Urothelium cell line (cell line): ENCODE measurements at regions not wholly inside any gene's neighbourhood (a gene's known extent, or its start where the extent isn't known, plus 50 kb on each side); places are given as distances from the start of the nearest gene placed in this dataset.

Source experiments
- DNase-seq: peaks from one replicate; pipeline ENCODE4 v3.0.0; 2011; ENCODE audit warnings: low spot score, mixed read lengths
- FAIRE-seq: peaks from 2 replicates; lab custom pipeline; 2011; peaks lifted over from hg19 to GRCh38; lab: Jason Lieb, UNC

DNA sequence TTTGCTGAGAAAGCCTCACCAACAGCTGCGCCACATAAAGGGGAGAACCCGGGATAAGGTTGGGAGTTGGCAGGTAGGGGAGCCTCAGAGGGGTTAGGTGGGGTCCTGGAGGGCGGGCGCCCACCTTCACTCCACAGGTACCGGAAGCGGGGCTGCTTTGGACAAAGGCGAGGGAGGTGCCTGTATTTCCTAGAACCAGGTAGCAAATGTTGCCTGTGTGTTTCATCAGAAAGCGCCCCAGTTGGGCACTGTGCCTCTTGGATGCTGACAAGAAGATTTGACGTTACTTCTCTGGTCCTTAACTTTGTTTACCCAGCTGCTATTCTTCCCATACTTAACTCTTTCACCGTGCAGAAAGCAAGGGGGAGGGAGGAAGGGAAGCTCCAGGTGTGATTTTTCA lies 278.9 kb downstream of the ZNF536 start:
- FAIRE-seq = no peak
- DNase-seq = no peak

- DNase-seq = peak; percentile 51
Measured at GRCh38 chr19:30649934-30650614, 277.9 kb downstream of the ZNF536 start.

DNA sequence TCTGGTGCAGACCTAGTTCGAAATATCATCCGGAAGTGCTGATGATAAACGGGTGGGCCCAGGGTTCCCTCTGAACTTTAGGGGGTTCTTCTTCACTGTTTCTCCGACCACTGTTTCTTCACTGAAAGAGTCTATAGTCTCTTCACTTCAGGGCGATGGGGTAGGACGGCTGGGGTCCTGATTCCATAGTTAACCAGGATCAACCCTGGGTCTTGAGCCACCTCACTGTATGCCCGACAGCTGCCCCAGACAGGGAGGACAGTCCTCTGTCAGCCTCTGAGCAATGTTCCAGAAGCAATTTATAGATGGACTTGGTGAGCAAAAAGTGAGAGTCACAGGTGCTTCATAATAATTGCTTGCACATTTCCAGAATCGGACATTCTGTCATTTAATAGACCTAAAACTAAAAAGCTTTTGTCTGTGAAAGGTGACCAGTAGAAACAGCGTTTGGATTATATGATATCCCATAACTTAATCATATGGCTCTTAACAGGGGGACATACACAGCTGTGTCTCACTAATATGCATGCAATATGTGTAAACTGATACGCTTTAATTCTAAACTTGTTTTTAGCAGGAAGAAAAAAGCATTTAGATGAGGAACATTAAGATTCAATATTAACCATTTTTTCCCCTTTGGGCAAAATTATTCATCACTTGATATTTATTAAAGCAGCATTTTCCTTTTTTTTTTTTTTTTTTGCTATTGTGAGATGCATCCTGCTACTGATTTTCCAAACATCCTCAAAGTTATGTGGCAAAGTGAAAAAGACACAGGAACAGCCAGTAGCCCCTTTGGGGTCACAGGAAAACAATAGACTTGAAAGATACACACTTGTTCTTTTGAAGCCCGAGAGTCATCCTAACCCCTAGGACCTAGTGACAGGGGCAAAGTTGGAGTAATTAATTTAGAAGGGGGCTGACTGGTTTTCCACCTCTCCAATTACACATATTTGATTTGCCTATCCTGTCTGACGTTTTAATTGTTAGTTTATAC lies 277.0 kb downstream of the ZNF536 start:
- FAIRE-seq (no peak), DNase-seq (no peak)

More at GRCh38 chr19:30649934-30650614, 277.9 kb downstream of the ZNF536 start:
- FAIRE-seq = no peak

DNA sequence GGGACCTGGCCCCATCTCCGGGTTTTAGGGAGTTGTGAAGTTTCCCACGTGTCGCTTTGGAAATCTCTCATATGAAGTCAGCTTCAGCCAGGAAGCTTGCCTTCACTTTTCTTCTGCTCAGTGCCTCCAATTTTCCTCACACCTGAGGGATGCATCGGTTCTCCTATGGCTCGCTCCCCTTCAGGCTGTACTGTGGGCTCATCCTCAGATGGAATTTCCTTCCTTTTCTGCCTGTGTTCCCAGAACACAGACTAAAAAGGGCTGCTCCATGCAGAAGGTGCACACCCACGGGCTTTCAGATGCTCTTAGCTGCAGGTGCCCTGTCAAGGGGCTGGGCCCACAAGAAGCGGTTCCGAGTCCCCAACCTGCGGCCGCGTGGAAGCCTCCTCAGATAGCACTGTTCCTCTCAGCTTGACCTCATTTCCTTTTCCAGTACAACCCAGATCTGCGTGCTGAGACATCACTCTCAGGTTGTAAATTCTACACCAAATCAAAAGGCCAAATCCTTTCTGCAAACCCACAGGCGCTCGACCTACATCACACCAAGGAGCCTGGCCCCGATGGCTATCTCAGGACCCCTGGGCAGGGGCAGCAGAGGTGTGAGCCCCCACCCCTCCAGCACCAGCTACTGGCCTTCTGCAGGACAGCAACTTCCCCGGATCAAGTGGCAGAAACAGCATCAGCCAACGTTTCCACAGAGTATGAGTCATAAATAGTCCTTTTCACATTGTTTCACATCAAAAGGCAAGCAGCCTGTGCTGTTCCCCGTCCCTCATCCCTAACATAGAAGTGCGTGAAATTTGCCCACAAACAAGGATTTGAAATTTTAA lies 275.9 kb downstream of the ZNF536 start:
- peak; percentile 52 for DNase-seq
- no peak for FAIRE-seq

- DNase-seq = no peak
- FAIRE-seq = no peak
Measured at GRCh38 chr19:30646806-30647205, 274.6 kb downstream of the ZNF536 start.

- FAIRE-seq (peak; percentile 78), DNase-seq (no peak)
Measured at GRCh38 chr19:30645946-30646577, 273.9 kb downstream of the ZNF536 start.

DNA sequence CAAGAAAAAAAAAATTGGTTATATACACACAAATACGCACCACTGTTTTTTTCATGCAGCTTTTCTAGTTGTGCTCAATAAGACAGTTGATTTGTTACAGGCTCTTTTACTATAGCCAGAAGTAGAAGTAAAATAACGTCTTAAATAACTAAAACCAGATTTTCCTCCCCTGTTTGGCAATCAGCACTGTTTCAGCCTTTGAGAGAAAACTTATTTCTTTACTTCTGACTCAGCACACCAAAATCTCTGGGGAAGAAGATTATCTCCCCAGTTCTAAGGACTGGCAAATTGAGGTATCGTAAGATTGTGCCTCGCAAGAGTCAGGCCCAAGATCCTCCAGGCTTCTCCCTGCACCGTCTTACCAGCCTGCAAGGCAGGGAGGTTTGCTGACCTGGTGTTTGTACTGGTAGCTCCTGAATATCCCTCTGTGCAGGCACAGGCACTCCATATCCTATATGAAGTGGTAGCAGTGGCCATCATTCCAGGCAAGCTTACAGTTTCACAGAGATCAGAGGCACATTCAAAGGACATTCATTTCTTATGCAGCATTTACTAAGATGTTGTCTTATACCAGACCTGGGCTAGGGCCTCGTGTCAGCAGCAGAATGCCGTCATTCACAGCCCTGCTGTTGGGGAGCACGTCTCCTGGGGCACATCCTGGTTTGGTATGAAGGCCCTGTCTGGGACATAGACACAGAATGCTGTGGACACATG lies 268.2 kb downstream of the ZNF536 start:
- FAIRE-seq (no peak), DNase-seq (no peak)

DNA sequence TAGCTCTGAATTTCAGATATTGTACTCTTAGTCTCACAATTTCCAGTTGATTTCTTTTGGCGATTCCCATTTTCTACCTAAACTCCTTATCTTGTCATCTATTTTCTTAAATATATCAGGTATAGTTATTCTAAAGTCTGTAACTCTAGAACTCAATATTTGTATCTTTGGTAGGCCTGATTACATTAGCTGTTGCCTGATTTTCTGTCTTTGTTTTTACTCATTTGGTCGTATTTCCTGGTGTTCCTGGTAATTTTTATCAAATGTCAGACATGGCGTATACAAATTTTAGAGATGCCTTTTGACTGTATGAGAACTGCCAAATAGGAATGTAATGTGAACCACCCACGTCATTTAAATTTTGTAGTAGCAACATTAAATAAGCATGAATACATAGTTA lies 266.7 kb downstream of the ZNF536 start:
- FAIRE-seq (no peak), DNase-seq (no peak)

DNA sequence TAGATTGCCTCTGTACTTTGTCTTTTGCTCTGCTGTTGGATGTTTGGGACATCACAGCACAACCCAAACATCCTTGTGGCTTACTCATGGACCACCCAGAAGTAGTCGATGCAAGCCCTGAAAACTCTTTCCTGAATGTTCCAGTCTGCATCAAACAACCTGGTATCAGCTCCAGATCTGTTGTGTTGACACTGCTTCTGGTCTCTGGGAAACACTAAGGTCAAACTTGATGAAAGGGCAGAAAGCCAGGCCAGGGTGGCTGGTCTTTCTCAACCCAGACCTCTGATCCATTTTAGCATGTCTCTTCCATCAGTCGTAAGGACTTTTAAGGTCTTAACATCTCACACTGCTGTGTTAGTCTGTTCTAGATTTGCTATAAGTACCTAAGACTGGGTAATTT lies 265.7 kb downstream of the ZNF536 start:
- FAIRE-seq (no peak), DNase-seq (no peak)

GRCh38 chr19:30634996-30635975 lies 263.1 kb downstream of the ZNF536 start:
- no peak for DNase-seq
- FAIRE-seq = no peak

DNA sequence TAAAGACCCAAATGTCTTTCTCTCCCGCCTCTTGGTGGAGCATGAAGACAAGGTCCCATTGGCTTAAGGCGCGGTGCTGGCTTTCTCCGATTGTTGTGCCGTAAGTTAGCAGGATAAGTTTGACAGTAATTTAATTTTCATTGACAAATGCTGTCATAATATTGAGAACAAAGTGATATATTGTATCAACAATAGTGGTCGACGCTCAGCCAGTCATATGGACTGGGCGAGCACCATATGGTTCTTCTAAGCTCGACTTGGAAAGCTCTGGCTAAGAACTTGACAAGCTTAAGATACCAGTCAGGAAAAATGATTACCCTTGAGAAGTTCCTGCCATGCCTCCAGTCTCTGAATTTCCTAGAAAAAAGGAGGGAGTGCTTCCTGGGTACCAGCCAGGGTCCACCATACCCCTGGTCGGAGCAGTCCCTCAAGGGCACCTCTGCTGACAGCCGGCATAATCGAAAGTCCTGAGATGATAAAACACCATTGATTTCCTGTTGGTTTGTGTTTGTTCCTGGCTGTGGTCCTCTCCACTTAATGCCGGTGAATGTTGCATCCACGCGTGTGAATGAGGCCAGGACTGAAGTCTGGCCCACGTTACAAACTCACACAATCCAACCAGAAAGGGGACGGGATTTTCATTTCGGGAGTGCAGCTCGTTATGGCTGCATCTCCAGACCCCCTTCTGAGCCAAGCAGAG lies 262.1 kb downstream of the ZNF536 start:
- peak; percentile 55 for FAIRE-seq

DNA sequence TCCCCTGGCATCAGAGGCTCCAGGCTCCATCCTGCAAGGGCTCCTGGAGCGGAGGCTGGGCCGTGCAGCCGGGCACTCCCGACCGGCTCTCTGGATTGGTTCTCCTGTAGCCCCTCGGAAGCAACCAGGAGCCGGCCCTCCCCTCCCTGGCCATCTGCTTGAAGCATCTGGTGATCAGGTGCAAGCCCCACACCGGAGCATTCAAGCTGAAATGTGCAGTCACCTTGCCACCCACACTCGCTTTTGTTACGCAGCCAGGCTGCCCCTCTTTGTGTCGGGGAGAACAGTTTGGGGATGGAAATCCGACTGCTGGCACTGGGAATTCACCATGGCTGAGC lies 258.8 kb downstream of the ZNF536 start:
- DNase-seq (no peak), FAIRE-seq (no peak)

More for the DNA sequence above, 262.1 kb downstream of the ZNF536 start:
- DNase-seq = no peak

GRCh38 chr19:30630289-30631032 lies 258.3 kb downstream of the ZNF536 start:
- FAIRE-seq (no peak), DNase-seq (no peak)

DNA sequence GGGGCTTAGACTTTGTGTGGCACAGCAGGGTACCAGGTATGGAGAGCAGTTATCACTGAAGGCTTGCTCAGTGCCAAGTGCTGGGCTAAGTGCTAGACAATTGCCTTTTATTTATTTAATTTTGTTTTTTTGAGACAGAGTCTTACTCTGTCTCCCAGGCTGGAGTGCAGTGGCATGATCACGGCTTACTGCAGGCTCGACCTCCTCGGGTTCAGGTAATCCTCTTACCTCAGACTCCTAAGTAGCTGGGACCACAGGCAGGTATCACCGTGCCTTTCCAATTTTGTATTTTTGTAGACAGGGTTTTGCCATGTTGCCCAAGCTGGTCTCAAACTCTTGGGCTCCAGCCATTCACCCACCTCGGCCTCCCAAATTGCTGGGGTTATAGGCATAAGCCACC lies 256.9 kb downstream of the ZNF536 start:
- no peak for DNase-seq
- no peak for FAIRE-seq

DNA sequence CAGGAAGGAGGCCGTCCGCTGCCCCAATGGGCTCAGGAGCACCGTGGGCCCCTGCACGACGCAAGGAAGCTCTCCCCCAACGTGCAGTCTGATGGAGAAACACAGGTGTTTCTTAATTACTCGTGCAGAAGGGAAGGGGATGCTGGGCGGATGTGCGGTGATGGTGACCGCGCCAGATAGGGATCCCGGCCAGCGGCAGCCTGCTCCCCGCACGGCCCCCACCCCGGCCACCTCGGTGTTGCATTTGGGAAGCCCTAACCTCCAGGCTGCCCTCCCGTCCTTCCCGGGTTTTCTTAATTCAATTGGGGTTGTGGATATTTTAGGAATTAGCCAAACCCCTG lies 254.4 kb downstream of the ZNF536 start:
- DNase-seq (no peak), FAIRE-seq (no peak)

DNA sequence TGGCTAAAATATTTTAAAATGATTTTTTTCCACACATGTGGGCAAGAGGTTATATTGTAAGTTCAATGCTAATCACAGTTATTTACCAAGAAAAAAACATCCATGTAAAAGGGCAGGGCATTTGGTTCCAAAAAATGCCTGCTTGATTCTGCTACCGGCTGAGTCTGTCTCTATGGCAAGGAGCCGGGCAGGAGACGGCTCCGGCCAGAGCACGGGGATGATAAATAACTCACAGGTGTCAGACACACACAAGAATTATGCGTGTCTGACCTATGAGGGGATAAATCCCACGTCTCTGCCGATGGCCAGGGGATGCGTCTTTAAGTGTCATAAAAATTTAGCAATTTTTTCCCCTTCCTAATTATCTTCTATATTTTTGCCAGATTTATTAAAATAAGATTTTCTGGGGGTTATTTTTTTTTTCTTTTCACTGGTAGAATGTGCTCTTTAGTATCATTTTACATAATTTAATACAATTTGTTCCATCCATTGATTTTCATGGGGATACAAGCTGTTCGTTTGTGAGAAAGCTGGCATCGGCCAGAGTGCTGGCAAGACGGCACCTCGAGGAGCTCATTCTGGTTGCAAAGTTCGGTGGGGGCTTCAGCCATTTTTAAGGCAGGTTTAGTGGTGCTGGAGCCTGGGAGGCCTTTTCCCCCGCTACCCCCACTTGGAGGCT lies 253.9 kb downstream of the ZNF536 start:
- FAIRE-seq = no peak
- DNase-seq = no peak

GRCh38 chr19:30622276-30622675 lies 250.1 kb downstream of the ZNF536 start:
- no peak for FAIRE-seq
- DNase-seq = no peak
